ENCODE measurements at regions not wholly inside any gene's neighbourhood (a gene's known extent, or its start where the extent isn't known, plus 50 kb on each side); places are given as distances from the start of the nearest gene placed in this dataset.

- TF ChIP-seq, protein P1, sequence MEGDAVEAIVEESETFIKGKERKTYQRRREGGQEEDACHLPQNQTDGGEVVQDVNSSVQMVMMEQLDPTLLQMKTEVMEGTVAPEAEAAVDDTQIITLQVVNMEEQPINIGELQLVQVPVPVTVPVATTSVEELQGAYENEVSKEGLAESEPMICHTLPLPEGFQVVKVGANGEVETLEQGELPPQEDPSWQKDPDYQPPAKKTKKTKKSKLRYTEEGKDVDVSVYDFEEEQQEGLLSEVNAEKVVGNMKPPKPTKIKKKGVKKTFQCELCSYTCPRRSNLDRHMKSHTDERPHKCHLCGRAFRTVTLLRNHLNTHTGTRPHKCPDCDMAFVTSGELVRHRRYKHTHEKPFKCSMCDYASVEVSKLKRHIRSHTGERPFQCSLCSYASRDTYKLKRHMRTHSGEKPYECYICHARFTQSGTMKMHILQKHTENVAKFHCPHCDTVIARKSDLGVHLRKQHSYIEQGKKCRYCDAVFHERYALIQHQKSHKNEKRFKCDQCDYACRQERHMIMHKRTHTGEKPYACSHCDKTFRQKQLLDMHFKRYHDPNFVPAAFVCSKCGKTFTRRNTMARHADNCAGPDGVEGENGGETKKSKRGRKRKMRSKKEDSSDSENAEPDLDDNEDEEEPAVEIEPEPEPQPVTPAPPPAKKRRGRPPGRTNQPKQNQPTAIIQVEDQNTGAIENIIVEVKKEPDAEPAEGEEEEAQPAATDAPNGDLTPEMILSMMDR (IDR thresholded peaks at IDR 0.05) = no peak
- no peak for TF ChIP-seq ZFX (IDR thresholded peaks at IDR 0.05; ENCODE audit: borderline replicate concordance)
Measured at GRCh38 chr5:45113726-45114125, 305.0 kb downstream of the MRPS30 start.

Measured in 22Rv1 (cell line).